H1 (cell line): ENCODE measurements at regions not wholly inside any gene's neighbourhood (a gene's known extent, or its start where the extent isn't known, plus 50 kb on each side); places are given as distances from the start of the nearest gene placed in this dataset.

ENCODE experiments used
- BACH1 ChIP-seq: IDR thresholded peaks from 2 replicates; pipeline ENCODE4 v1.6.1; 2012; ENCODE audit warnings: low read length, improper control_type of control experiment
- CHD1 ChIP-seq: IDR thresholded peaks from 2 replicates; pipeline ENCODE4 v1.6.1; 2012; ENCODE audit warnings: low read depth, low read length, improper control_type of control experiment
- POLR2A ChIP-seq, 2 experiments: IDR thresholded peaks; 1 replicate in 1 of 2; 2 replicates in 1 of 2; pipeline ENCODE4 v1.6.1; 2011; ENCODE audit warnings: low read depth in 2 of 2, low read length in 2 of 2, mild to moderate bottlenecking in 2 of 2; ENCODE audit errors: control extremely low read depth in 1 of 2
- SRF ChIP-seq: IDR thresholded peaks from 2 replicates; pipeline ENCODE4 v1.6.1; 2011; ENCODE audit warnings: mild to moderate bottlenecking, low read depth, low read length, moderate library complexity

GRCh38 chr11:29124470-29124869 lies 892.4 kb downstream of the KCNA4 start (continued):
- TF ChIP-seq BACH1, result no peak
- TF ChIP-seq CHD1, result no peak
- no peak for TF ChIP-seq SRF
- no peak for TF ChIP-seq POLR2A (IDR thresholded peaks at IDR 0.05; ENCODE audit: control extremely low read depth in 1 of 2, low read depth in 2 of 2, low read length in 2 of 2)
